HFF-Myc (cell line): ENCODE measurements at regions not wholly inside any gene's neighbourhood (a gene's known extent, or its start where the extent isn't known, plus 50 kb on each side); places are given as distances from the start of the nearest gene placed in this dataset.

Experiments
- DNase-seq: peaks from one replicate; pipeline ENCODE4 v3.0.0-alpha.2; 2011; ENCODE audit warnings: low read depth; ENCODE audit errors: extremely low read depth
- H3K4me3 ChIP-seq: replicated peaks from 2 replicates; pipeline ENCODE4 v1.5.1; 2011; ENCODE audit warnings: low read depth, mild to moderate bottlenecking, control low read depth, low read length
- TF ChIP-seq, protein P1 (sequence below): IDR thresholded peaks from 2 replicates; pipeline ENCODE4 v1.5.1; 2012; ENCODE audit warnings: mild to moderate bottlenecking, low read depth, low read length, control low read depth; ENCODE audit errors: missing control alignments

DNA sequence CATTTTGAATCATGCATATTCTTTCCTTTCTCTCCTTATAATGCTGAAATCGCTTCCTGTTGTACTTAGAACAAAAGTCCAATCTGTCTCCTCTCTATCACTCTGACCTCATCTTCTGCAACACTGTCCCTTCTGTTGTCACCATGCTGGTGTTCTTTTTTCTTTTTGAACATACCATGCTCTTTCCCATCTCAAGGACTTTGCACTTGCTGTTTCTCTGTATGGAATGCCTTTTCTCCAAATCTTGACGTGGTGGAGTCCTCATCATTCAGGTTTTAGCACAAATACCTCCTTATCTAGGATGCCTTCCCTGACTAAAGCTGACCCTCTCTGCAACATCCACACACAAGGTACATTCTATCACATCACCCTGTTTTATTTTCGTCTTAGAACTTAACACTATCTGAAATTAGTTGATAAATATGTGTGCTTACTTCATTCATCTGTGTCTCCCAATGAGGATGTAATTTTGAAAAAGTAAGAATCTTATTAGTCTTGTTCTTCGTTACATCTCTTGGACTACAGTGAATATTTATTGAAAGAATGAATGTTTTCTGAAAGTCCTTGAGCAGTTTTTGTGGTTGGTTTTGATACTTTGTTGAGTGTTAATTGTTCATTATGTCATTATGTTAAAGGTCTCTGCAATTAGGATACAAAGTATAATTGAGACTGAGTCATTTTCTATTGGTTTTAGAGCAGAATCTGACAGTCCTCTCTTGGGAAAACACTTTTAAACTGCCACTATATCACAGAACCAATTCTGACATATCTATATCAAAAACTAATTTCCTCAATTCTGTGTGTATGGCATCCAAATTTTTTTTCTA, 145.3 kb upstream of the RASA1 start:
- H3K4me3 ChIP-seq: no peak overlapping the region
- TF ChIP-seq, protein P1, sequence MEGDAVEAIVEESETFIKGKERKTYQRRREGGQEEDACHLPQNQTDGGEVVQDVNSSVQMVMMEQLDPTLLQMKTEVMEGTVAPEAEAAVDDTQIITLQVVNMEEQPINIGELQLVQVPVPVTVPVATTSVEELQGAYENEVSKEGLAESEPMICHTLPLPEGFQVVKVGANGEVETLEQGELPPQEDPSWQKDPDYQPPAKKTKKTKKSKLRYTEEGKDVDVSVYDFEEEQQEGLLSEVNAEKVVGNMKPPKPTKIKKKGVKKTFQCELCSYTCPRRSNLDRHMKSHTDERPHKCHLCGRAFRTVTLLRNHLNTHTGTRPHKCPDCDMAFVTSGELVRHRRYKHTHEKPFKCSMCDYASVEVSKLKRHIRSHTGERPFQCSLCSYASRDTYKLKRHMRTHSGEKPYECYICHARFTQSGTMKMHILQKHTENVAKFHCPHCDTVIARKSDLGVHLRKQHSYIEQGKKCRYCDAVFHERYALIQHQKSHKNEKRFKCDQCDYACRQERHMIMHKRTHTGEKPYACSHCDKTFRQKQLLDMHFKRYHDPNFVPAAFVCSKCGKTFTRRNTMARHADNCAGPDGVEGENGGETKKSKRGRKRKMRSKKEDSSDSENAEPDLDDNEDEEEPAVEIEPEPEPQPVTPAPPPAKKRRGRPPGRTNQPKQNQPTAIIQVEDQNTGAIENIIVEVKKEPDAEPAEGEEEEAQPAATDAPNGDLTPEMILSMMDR: no peak
- no peak for DNase-seq

DNA sequence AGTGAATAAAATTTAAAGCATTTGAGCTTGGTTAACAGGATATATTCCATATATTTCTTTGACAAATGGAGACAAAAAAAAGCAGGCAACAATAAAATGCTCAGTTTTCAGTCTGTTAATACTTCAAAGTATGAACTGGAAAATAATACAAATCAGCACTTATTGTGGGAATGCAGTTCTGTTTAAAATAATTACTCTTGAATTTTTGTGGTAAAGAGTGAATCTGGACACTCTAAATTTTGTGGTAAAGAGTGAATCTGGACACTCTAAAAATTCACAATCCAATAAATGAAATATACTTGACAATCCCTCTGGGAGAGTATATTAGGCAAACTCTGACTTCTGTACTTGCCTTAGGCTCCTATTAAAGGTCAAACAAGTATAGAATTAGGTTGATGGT, 141.9 kb upstream of the RASA1 start:
- DNase-seq: no peak
- H3K4me3 ChIP-seq: no peak overlapping the region
- TF ChIP-seq, protein P1: no peak

DNA sequence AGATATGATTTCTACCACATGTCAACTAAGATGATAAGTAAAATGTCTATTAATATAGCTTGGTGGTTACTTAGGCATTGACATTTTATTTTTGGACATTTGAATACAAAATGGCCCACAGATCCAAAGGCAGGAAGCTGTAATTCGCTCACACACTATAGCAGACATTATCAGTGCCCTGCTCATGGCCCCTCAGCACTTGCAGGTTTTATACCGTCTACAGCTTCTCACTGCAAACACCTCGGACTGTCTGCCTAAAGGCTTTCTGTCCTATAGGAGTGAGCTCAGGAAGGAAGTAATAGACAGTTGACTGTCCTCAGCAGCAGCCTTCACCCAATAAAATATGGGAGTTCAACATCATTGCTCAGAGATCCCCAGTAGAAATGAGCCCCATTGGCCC, 140.8 kb upstream of the RASA1 start:
- no peak for DNase-seq
- H3K4me3 ChIP-seq: no peak overlapping the region
- TF ChIP-seq, protein P1: no peak

- no peak for DNase-seq
These were observed 140.3 kb upstream of the RASA1 start for GRCh38 chr5:87127426-87127825.

DNA sequence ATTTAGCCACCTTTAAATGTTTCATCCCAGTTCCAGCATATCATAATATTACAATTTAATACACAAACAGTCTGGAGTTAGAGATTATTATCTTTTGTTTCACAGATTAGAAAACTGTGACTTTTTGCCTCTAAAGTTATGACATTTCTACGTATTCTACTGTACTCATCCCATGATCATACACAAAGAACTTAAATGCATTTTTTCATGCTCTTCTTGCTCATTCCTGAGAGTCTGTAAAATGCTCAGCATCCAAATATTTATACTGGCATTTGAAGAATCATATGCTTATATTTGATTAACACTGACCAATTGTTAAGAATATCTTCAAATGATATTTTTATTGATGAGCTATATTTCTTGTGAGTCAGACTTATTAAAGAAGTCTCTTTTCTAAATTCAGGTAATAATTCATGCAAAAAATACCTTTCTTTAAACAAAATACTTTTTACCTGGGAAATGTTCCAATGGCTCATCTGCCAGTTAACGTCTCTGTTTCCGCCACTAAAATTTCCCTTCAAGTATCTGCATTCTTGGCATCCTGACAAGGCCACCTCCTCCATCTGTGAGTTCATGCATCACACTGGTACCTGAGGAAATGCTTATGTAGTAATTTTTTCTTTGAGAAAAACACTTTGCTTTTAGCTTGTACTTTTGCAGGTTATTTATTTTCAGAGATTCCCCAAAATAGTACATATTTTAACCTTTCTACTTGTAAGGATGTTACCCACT, 139.6 kb upstream of the RASA1 start:
- no peak overlapping the region for H3K4me3 ChIP-seq
- TF ChIP-seq, protein P1: no peak
- DNase-seq: no peak

More at GRCh38 chr5:87127426-87127825, 140.3 kb upstream of the RASA1 start:
- TF ChIP-seq, protein P1: no peak
- no peak overlapping the region for H3K4me3 ChIP-seq

DNA sequence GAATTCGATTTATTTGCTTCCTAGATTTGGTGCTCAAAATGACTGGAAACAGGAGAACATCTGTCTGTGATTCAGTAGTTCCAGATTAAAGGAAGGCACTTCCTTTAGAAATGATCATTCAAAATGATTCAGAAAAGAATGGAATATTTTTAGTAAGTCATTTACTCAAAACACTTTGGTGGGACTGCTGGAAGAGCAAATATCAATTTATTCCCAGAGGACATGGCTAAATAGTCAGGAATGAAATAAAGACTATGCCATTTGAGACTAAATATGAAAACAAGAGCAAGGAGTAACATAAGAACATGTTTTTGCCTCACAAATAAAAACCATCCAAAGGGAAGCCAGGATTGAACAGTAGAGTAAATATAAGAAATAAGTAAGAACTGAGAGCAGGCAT, 138.6 kb upstream of the RASA1 start:
- no peak overlapping the region for H3K4me3 ChIP-seq
- no peak for DNase-seq
- TF ChIP-seq, protein P1: no peak
